PC-9 (cell line): ENCODE measurements at regions not wholly inside any gene's neighbourhood (a gene's known extent, or its start where the extent isn't known, plus 50 kb on each side); places are given as distances from the start of the nearest gene placed in this dataset.
"Not testable (repeated sequence)": the region's sequence is repeated elsewhere in the genome, so short reads cannot be mapped to it uniquely, and the experiment has no call there.

Experiments
- CTCF ChIP-seq: fragments of 200-600 bp; sonication (generic); conservative IDR thresholded peaks from 2 replicates; pipeline ENCODE4 v1.6.1; 2017; ENCODE audit warnings: mixed run types, antibody characterized with exemption, mild to moderate bottlenecking, moderate library complexity
- EZH2 ChIP-seq: fragments of 200-600 bp; sonication (generic); IDR thresholded peaks from 2 replicates; pipeline ENCODE4 v1.8.0; 2017; ENCODE audit warnings: antibody characterized with exemption, low read depth

GRCh38 chr3:130176476-130177256, 95.0 kb downstream of the ALG1L2 start:
- TF ChIP-seq CTCF, EZH2: not testable (repeated sequence)
